HCT116 (cell line): ENCODE measurements at regions not wholly inside any gene's neighbourhood (a gene's known extent, or its start where the extent isn't known, plus 50 kb on each side); places are given as distances from the start of the nearest gene placed in this dataset.
"Not testable (repeated sequence)": the region's sequence is repeated elsewhere in the genome, so short reads cannot be mapped to it uniquely, and the experiment has no call there.

Experiments
- ATAC-seq: fragments of 200-7000 bp; cut with Tn5 transposase; 2 replicates; pipeline ENCODE4 v1.9.1; 2020; ENCODE audit warnings: mild to moderate bottlenecking, moderate library complexity
- BruUV-seq: library from RNA; stranded (reverse); fragments of 400-500 nt; replicated peaks from 2 replicates; lab custom pipeline; 2021; lab: Mats Ljungman, UMichigan
- CTCF ChIA-PET: fragments of 300-600 bp; sonication (Branson Sonifier 250); formaldehyde crosslinking; loops from one replicate; lab custom pipeline; 2021; ENCODE audit warnings: antibody characterized with exemption; lab: Charles Lee
- POLR2A ChIA-PET: fragments of 300-600, 350-600 bp; sonication (Branson Sonifier 250); formaldehyde crosslinking; loops from one replicate; lab custom pipeline; 2021; ENCODE audit warnings: antibody characterized with exemption; lab: Charles Lee
- RAD21 ChIA-PET, 2 experiments: fragments of 300-600 bp; sonication (Branson Sonifier 250); formaldehyde crosslinking; loops; one replicate each; lab custom pipeline; 2023; ENCODE audit warnings: low total read pairs in 2 of 2; ENCODE audit not compliant: uncharacterized antibody in 2 of 2, unreplicated experiment in 2 of 2, low non-redundant PET in 1 of 2; lab: Charles Lee
- DNase-seq: peaks from one replicate; pipeline ENCODE4 v3.0.0-alpha.2; 2010; ENCODE audit warnings: low read depth, low spot score
- H2AFZ ChIP-seq: fragments of 200-600 bp; shearing (Covaris generic), sonication (generic); 2 replicates; pipeline ENCODE4 v1.6.1; 2017; ENCODE audit warnings: low read depth, mixed run types, mixed read lengths, antibody characterized with exemption, low read length; ENCODE audit not compliant: poor library complexity, severe bottlenecking
- H3K27ac ChIP-seq: 2 replicates; pipeline ENCODE4 v1.5.1; 2012; ENCODE audit warnings: low read depth, low read length
- H3K27me3 ChIP-seq: fragments of 200-600 bp; sonication (generic); 2 replicates; pipeline ENCODE4 v1.6.1; 2016; ENCODE audit warnings: mixed run types, low read length, mixed read lengths; ENCODE audit not compliant: insufficient read depth
- H3K36me3 ChIP-seq, 2 experiments: fragments of 200-500 bp in 1 of 2; fragments of 200-600 bp in 1 of 2; sonication (Bioruptor generic) in 1 of 2; sonication (generic) in 1 of 2; 2 replicates each; pipeline versions ENCODE4 v1.5.1 to v1.6.1; 2014 to 2016; ENCODE audit warnings: low read length in 2 of 2, inconsistent platforms in 1 of 2, mixed read lengths in 1 of 2, mixed run types in 1 of 2; ENCODE audit not compliant: insufficient read depth in 2 of 2, control insufficient read depth in 1 of 2
- H3K4me1 ChIP-seq, 2 experiments: fragments of 200-600 bp in 1 of 2; sonication (generic) in 1 of 2; 2 replicates each; pipeline versions ENCODE4 v1.5.1 to v1.6.1; 2012 to 2017; ENCODE audit warnings: low read length in 2 of 2, inconsistent platforms in 1 of 2, mild to moderate bottlenecking in 1 of 2, mixed read lengths in 1 of 2, mixed run types in 1 of 2, moderate library complexity in 1 of 2; ENCODE audit not compliant: insufficient read depth in 2 of 2, control insufficient read depth in 1 of 2
- H3K4me2 ChIP-seq: fragments of 200-600 bp; sonication (generic); 2 replicates; pipeline ENCODE4 v1.6.1; 2017; ENCODE audit warnings: mixed run types, low read length, mixed read lengths
- H3K4me3 ChIP-seq, 2 experiments: fragments of 200-600 bp in 1 of 2; sonication (generic) in 1 of 2; replicated peaks in 1 of 2; 2 replicates each; pipeline ENCODE4 v1.5.1; 2011 to 2016; ENCODE audit warnings: low read length in 2 of 2, control low read depth in 1 of 2, low read depth in 1 of 2, mild to moderate bottlenecking in 1 of 2, mixed read lengths in 1 of 2, mixed run types in 1 of 2
- H3K79me2 ChIP-seq: fragments of 200-600 bp; sonication (generic); 2 replicates; pipeline ENCODE4 v1.6.1; 2017; ENCODE audit warnings: mild to moderate bottlenecking, mixed run types, low read length, moderate library complexity, mixed read lengths; ENCODE audit not compliant: insufficient read depth
- H3K9ac ChIP-seq: fragments of 200-600 bp; sonication (generic); 2 replicates; pipeline ENCODE4 v1.6.1; 2016; ENCODE audit warnings: low read length, mixed read lengths
- H3K9me2 ChIP-seq: fragments of 200-600 bp; sonication (generic), shearing (Covaris generic); 2 replicates; pipeline ENCODE4 v1.6.1; 2017; ENCODE audit warnings: mixed run types, mild to moderate bottlenecking, moderate library complexity; ENCODE audit not compliant: insufficient read depth
- H3K9me3 ChIP-seq, 2 experiments: fragments of 200-500 bp in 1 of 2; fragments of 200-600 bp in 1 of 2; sonication (Bioruptor generic) in 1 of 2; sonication (generic) in 1 of 2; 2 replicates each; pipeline ENCODE4 v1.6.1; 2014 to 2017; ENCODE audit warnings: low read length in 2 of 2, mixed read lengths in 2 of 2, inconsistent platforms in 1 of 2, low read depth in 1 of 2, mild to moderate bottlenecking in 1 of 2, mixed run types in 1 of 2, moderate library complexity in 1 of 2; ENCODE audit not compliant: control insufficient read depth in 1 of 2, insufficient read depth in 1 of 2
- H4K20me1 ChIP-seq: fragments of 200-600 bp; sonication (generic), shearing (Covaris generic); 2 replicates; pipeline ENCODE4 v1.6.1; 2017; ENCODE audit warnings: mixed run types, mild to moderate bottlenecking, moderate library complexity; ENCODE audit not compliant: insufficient read depth
- SIN3A ChIP-seq: IDR thresholded peaks from 2 replicates; pipeline ENCODE4 v1.6.1; 2012; ENCODE audit warnings: low read depth
- SP1 ChIP-seq: IDR thresholded peaks from 2 replicates; pipeline ENCODE4 v1.6.1; 2012; ENCODE audit warnings: low read depth
- SRF ChIP-seq: IDR thresholded peaks from 2 replicates; pipeline ENCODE4 v1.6.1; 2012; ENCODE audit warnings: low read depth
- YY1 ChIP-seq: IDR thresholded peaks from 2 replicates; pipeline ENCODE4 v1.6.1; 2011; ENCODE audit warnings: low read length, low read depth, moderate library complexity, mild to moderate bottlenecking; ENCODE audit not compliant: insufficient replicate concordance; ENCODE audit errors: extremely low read depth
- ZFX ChIP-seq: fragments of 450-650 bp; IDR thresholded peaks from 2 replicates; pipeline ENCODE4 v1.6.1; 2017
- ZNF274 ChIP-seq: fragments of 200-500 bp; sonication (Bioruptor generic); IDR thresholded peaks from 2 replicates; pipeline ENCODE4 v1.6.1; 2014; ENCODE audit warnings: mild to moderate bottlenecking, low read depth, low read length, inconsistent platforms
- intact Hi-C: fragments of 100-400 bp; cut with micrococcal nuclease; formaldehyde crosslinking; loops from 2 replicates; pipeline ENCODE4 v1.10.0; 2022
- TF ChIP-seq, protein P1 (sequence below): IDR thresholded peaks from 2 replicates; pipeline ENCODE4 v1.6.1; 2012; ENCODE audit warnings: low read depth
- TF ChIP-seq, protein P2 (sequence below), 3 experiments: fragments of 200-600 bp in 1 of 3; sonication (generic) in 1 of 3; IDR thresholded peaks in 2 of 3; conservative IDR thresholded peaks in 1 of 3; 2 replicates each; pipeline ENCODE4 v1.5.1; 2012 to 2017; ENCODE audit warnings: low read depth in 2 of 3, low read length in 2 of 3, antibody characterized with exemption in 1 of 3, borderline replicate concordance in 1 of 3, control low read depth in 1 of 3, mild to moderate bottlenecking in 1 of 3, mixed read lengths in 1 of 3, mixed run types in 1 of 3, moderate library complexity in 1 of 3; ENCODE audit not compliant: insufficient read depth in 1 of 3
- TF ChIP-seq, protein P3 (sequence below): IDR thresholded peaks from 2 replicates; pipeline ENCODE4 v1.6.1; 2012
- TF ChIP-seq, protein P4 (sequence below): IDR thresholded peaks from 2 replicates; pipeline ENCODE4 v1.6.1; 2012

DNA sequence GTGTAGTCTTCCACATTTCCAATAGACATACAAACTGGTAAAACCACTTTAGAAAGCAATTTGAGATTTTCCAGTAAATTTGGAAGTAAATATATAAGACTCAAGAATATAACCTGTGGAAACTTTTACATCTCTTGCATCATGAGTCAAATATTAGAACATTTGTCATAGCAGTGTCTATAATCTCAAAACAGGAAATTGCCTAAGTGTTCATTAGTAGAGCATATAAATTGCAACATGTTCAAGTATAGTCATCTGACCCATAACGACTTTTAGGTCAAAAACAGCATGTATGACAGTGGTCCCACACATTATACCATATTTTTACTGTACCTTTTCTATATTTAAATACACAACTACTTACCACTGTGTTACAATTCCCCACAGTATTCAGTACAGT lies 555.9 kb upstream of the VRK2 start (continued):
- TF ChIP-seq, protein P1, sequence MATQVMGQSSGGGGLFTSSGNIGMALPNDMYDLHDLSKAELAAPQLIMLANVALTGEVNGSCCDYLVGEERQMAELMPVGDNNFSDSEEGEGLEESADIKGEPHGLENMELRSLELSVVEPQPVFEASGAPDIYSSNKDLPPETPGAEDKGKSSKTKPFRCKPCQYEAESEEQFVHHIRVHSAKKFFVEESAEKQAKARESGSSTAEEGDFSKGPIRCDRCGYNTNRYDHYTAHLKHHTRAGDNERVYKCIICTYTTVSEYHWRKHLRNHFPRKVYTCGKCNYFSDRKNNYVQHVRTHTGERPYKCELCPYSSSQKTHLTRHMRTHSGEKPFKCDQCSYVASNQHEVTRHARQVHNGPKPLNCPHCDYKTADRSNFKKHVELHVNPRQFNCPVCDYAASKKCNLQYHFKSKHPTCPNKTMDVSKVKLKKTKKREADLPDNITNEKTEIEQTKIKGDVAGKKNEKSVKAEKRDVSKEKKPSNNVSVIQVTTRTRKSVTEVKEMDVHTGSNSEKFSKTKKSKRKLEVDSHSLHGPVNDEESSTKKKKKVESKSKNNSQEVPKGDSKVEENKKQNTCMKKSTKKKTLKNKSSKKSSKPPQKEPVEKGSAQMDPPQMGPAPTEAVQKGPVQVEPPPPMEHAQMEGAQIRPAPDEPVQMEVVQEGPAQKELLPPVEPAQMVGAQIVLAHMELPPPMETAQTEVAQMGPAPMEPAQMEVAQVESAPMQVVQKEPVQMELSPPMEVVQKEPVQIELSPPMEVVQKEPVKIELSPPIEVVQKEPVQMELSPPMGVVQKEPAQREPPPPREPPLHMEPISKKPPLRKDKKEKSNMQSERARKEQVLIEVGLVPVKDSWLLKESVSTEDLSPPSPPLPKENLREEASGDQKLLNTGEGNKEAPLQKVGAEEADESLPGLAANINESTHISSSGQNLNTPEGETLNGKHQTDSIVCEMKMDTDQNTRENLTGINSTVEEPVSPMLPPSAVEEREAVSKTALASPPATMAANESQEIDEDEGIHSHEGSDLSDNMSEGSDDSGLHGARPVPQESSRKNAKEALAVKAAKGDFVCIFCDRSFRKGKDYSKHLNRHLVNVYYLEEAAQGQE: no peak
- TF ChIP-seq SIN3A: no peak

DNA sequence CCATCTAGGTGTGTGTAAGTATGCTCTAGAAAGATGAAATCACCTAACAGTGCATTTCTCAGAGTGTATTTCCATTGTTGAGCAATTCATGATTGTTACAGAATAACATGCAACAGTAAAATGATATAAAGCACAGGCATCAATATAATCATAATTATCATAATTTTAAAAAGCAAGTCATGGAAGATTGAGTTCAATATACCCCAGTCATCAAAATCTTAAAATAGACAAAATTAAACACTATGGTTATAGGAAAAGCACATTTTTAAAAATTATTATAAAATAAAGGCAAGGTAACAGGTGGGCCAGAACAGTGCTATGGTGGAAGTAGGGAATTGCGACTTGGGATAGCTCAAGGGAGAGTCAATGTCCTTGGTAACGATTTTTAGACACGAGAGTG lies 555.4 kb upstream of the VRK2 start:
- no peaks in the 10 kb centered on the region for H3K36me3 ChIP-seq
- H3K27ac ChIP-seq: no peak overlapping the region
- no peaks in the 10 kb centered on the region for H3K9me2 ChIP-seq
- no peak overlapping the region for H3K9ac ChIP-seq
- POLR2A ChIA-PET: no interaction called here
- no TSS peak for BruUV-seq
- CTCF ChIA-PET: no interaction called here
- H3K9me3 ChIP-seq: no peaks in the 10 kb centered on the region
- DNase-seq (no peak), ATAC-seq (no peak)
- no peaks in the 10 kb centered on the region for H3K27me3 ChIP-seq
- H2AFZ ChIP-seq: no peak overlapping the region
- no peaks in the 10 kb centered on the region for H4K20me1 ChIP-seq
- intact Hi-C loops: loop anchor here (10.0 kb wide), 1 partner anchor 446 kb away; no protein-coding TSS in a partner anchor
- no peak overlapping the region for H3K4me2 ChIP-seq
- no peaks in the 10 kb centered on the region for H3K4me1 ChIP-seq
- TF ChIP-seq SRF: no peak
- no peak for TF ChIP-seq ZNF274
- TF ChIP-seq, protein P2, sequence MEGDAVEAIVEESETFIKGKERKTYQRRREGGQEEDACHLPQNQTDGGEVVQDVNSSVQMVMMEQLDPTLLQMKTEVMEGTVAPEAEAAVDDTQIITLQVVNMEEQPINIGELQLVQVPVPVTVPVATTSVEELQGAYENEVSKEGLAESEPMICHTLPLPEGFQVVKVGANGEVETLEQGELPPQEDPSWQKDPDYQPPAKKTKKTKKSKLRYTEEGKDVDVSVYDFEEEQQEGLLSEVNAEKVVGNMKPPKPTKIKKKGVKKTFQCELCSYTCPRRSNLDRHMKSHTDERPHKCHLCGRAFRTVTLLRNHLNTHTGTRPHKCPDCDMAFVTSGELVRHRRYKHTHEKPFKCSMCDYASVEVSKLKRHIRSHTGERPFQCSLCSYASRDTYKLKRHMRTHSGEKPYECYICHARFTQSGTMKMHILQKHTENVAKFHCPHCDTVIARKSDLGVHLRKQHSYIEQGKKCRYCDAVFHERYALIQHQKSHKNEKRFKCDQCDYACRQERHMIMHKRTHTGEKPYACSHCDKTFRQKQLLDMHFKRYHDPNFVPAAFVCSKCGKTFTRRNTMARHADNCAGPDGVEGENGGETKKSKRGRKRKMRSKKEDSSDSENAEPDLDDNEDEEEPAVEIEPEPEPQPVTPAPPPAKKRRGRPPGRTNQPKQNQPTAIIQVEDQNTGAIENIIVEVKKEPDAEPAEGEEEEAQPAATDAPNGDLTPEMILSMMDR (IDR thresholded peaks at IDR 0.05 in 2 of 3, conservative IDR thresholded peaks at IDR 0.05 in 1 of 3; ENCODE audit: borderline replicate concordance in 1 of 3, insufficient read depth in 1 of 3, low read depth in 2 of 3, low read length in 2 of 3): no peak
- TF ChIP-seq SP1: no peak
- TF ChIP-seq ZFX: no peak
- TF ChIP-seq, protein P3, sequence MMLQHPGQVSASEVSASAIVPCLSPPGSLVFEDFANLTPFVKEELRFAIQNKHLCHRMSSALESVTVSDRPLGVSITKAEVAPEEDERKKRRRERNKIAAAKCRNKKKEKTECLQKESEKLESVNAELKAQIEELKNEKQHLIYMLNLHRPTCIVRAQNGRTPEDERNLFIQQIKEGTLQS: no peak
- no peak for TF ChIP-seq YY1
- TF ChIP-seq, protein P4, sequence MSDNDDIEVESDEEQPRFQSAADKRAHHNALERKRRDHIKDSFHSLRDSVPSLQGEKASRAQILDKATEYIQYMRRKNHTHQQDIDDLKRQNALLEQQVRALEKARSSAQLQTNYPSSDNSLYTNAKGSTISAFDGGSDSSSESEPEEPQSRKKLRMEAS: no peak
- TF ChIP-seq, all 23 proteins: peak for 0
- no peak overlapping the region for H3K4me3 ChIP-seq
- RAD21 ChIA-PET: no interaction called here
- no peaks in the 10 kb centered on the region for H3K79me2 ChIP-seq

DNA sequence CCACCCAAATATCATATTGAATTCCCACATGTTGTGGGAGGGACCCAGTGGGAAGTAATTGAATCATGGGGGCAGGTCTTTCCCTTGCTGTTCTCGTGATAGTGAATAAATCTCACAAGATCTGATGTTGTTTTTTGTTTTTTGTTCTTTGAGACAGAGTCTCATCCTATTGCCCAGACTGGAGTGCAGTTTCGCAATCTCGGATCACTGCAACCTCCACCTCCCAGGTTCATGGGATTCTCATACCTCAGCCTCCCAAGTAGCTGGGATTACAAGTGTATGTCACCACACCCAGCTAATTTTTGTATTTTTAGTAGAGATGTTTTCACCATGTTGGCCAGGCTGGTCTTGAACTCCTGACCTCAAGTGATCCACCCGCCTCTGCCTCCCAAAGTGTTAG lies 552.6 kb upstream of the VRK2 start:
- H3K9me2 ChIP-seq, BruUV-seq, ATAC-seq, H3K9me3 ChIP-seq, DNase-seq, CTCF ChIA-PET, POLR2A ChIA-PET, H3K36me3 ChIP-seq, H3K27me3 ChIP-seq, H3K79me2 ChIP-seq, H3K9ac ChIP-seq, H3K4me1 ChIP-seq, H3K4me3 ChIP-seq, H4K20me1 ChIP-seq, RAD21 ChIA-PET, H3K4me2 ChIP-seq, H3K27ac ChIP-seq, H2AFZ ChIP-seq: not testable (repeated sequence)
- intact Hi-C loops: loop anchor here (10.0 kb wide), 1 partner anchor 449 kb away; no protein-coding TSS in a partner anchor
